ENCODE measurements at regions not wholly inside any gene's neighbourhood (a gene's known extent, or its start where the extent isn't known, plus 50 kb on each side); places are given as distances from the start of the nearest gene placed in this dataset.

DNA sequence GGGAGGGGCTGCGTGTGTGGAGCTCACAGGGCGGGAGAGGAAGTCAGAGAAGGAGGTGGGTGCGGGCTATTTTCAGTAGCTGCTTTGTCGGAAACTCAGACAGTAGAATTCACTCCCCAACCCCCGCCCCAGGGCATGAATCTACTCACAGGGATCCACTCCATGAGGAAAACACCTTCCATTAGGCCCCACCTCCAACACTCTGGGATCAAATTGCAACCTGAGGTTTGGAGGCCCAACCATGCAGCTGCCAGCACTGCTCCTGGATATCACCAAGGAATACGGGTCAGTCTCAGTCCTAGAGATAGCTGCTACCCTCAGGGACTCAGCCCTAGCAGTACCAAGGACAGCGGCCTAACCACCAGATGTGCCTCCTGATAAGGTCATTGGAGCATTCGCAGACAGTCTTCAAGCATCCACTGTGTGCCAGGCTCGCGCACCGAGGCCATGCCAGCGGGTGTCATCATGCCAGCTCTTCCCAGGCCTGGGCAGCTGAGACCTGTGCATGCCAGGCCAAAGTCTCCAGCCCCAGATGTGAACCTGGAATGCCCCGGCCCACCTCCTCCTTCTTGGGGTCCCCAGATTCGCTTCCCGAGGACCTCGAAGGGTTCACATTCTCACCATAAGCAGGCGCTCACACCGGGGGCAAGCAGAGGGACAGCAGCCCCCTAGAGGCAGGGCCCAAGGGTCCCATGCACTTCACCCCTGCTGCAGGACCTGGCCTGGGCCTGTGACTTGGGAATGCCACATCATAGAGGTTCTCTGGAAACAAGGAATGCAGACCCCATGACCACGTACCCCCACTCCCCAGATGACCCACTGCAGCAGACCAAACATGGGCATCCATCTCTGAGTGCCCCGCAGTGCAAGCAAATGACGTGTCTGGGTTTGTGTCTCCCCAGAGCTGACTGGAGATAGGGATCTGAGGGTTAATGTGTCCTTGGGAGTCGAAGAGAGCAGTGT, 102.3 kb downstream of the ADRA2C start:
- no peak for TF ChIP-seq CTCF (IDR thresholded peaks at IDR 0.05; ENCODE audit: unreplicated experiment)
- DNase-seq (ENCODE audit: low spot score in 2 of 2, unreplicated experiment in 2 of 2) = no peak
- Mint-ChIP-seq H3K27ac (no peak overlapping the region), H3K27me3 (ENCODE audit: low read depth) (peaks cover 68% of the 10 kb centered on the region), H3K4me3 (no peak overlapping the region), H3K36me3 (no peaks in the 10 kb centered on the region), H3K4me1 (peaks cover 5% of the 10 kb centered on the region), H3K9me3 (no peaks in the 10 kb centered on the region)

DNA sequence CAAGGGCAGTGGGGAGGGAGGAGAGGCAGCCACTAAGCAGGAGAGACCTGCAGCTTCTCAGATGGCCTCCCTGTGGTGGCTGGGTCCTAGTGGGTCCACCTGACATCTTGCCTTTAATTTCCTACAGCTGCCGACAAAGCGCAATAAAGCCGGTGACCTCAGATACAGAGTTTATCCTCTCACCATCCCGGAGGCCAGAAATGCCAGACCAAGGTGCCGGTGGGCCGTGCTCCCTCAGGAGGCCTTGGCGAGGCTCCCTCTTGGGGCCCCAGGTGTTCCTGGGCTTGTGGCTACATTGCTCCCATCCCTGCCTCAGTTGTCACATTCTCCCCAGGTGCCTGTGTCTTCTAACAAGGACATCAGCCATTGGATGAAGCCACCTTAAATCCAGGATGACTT, 103.0 kb downstream of the ADRA2C start:
- no peak for DNase-seq (ENCODE audit: low spot score in 2 of 2, unreplicated experiment in 2 of 2)
- Mint-ChIP-seq H3K27ac (no peak overlapping the region), H3K27me3 (ENCODE audit: low read depth) (peaks cover 70% of the 10 kb centered on the region), H3K4me3 (no peak overlapping the region), H3K4me1 (peaks cover 5% of the 10 kb centered on the region), H3K36me3 (no peaks in the 10 kb centered on the region), H3K9me3 (no peaks in the 10 kb centered on the region)
- TF ChIP-seq CTCF (IDR thresholded peaks at IDR 0.05; ENCODE audit: unreplicated experiment) = no peak

DNA sequence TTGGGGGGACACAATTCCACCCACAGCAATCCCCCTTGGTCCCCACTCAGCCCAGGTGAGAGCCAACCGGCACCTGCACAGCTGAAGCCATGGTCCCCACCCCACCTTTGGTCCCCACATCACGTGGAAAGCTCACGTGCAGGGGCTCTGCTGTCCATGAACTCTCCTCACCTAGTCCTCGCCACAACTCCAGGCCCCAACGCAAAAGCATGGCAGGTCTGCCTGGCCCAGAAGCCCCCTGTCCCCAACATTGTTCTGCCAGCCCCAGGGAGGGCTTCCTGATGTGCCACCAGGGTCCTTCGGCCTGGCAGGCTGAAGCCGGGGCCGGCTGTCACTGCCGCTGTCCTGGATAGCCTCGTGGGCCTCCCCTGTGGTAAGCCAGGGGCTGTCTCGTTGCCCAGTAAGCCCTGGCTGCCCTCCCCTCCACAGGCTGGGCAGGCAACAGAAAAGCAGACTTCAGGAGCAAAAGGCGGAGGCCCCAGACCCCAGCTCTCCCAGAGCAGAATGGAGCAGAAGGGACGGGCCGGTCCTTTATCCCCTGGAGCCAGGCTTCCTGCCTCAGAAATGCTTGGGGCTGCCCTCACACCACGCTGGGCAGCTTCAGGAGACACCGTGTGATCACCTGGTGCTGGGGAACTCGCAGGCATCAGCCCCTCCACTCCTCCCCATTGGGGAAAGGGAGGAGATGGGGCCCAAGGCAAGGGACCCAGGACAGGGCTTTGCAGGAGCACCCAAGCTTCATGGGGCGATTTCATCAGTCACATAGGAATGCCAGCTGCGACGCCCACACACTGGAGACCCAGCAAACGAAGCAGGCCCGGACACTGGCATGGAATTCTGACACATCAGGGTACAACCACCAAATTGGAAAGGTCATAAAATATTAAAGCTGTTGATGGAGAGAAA, 103.7 kb downstream of the ADRA2C start:
- Mint-ChIP-seq H3K27ac (no peak overlapping the region), H3K27me3 (ENCODE audit: low read depth) (peaks cover 76% of the 10 kb centered on the region), H3K9me3 (no peaks in the 10 kb centered on the region), H3K36me3 (no peaks in the 10 kb centered on the region), H3K4me3 (no peak overlapping the region), H3K4me1 (peaks cover 5% of the 10 kb centered on the region)
- no peak for DNase-seq (ENCODE audit: low spot score in 2 of 2, unreplicated experiment in 2 of 2)
- no peak for TF ChIP-seq CTCF (IDR thresholded peaks at IDR 0.05; ENCODE audit: unreplicated experiment)

GRCh38 chr4:3870567-3870962, 104.4 kb downstream of the ADRA2C start:
- peak overlapping the region; percentile 30 for H3K4me3 Mint-ChIP-seq
- H3K36me3 Mint-ChIP-seq = no peaks in the 10 kb centered on the region
- TF ChIP-seq CTCF (IDR thresholded peaks at IDR 0.05; ENCODE audit: unreplicated experiment) = no peak
- peaks cover 82% of the 10 kb centered on the region for H3K27me3 Mint-ChIP-seq (ENCODE audit: low read depth)
- DNase-seq (ENCODE audit: low spot score in 2 of 2, unreplicated experiment in 2 of 2) = no peak
- H3K9me3 Mint-ChIP-seq = no peaks in the 10 kb centered on the region
- H3K4me1 Mint-ChIP-seq = peaks cover 5% of the 10 kb centered on the region
- H3K27ac Mint-ChIP-seq = no peak overlapping the region

DNA sequence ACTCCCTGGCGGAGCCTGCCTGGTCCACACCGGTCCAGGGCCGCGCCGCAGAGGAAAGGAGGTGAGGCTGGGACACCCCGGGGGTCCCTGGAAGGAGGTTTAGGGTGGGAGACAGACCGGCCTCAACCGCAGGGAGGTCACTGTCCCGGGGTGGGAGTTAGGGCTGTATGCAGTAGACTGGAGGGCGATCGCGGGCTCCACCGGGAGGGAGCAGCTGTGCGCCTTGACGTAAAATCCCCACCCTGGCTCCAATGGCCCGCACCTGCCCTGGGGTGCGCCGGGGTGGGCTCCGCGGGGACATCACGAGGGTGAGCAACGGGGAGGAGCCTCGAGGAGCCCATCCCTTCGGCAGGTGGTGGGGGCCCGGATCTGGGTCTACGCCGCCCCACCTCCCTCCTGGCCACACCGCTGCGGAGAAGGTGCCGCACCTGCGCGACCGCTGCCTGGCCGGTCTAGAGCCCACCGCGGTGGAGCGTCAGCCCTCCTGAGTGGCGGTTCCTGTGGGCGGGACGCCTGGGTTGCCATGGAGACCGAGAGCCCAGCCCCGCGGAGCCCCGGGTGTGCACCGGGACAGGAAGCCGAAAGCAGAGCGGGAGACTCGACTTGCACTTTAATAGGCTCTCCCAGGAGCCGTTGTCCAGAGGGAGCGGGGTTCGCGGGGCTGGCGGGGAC, 105.1 kb downstream of the ADRA2C start:
- H3K4me1 Mint-ChIP-seq = peaks cover 5% of the 10 kb centered on the region
- H3K9me3 Mint-ChIP-seq = no peaks in the 10 kb centered on the region
- DNase-seq (ENCODE audit: low spot score in 2 of 2, unreplicated experiment in 2 of 2) = peak; percentile 58 to 78
- peak overlapping the region; percentile 61 for H3K4me3 Mint-ChIP-seq
- TF ChIP-seq CTCF (IDR thresholded peaks at IDR 0.05; ENCODE audit: unreplicated experiment) = no peak
- no peaks in the 10 kb centered on the region for H3K36me3 Mint-ChIP-seq
- no peak overlapping the region for H3K27ac Mint-ChIP-seq
- H3K27me3 Mint-ChIP-seq (ENCODE audit: low read depth) = peaks cover 87% of the 10 kb centered on the region

All from mesothelial cell of epicardium (in vitro differentiated cells).